ENCODE measurements at regions not wholly inside any gene's neighbourhood (a gene's known extent, or its start where the extent isn't known, plus 50 kb on each side); places are given as distances from the start of the nearest gene placed in this dataset.

GRCh38 chr4:129490516-129490915 lies 394.6 kb downstream of the C4orf33 start:
- peak in 8 of 11 donors; percentile 3 to 39 (median 12) for DNase-seq (ENCODE audit: extremely low read depth in 1 of 11, low read depth in 9 of 11, low spot score in 4 of 11)

- no peak for DNase-seq (ENCODE audit: extremely low read depth in 1 of 11, low read depth in 9 of 11, low spot score in 4 of 11)
These were observed 402.7 kb downstream of the C4orf33 start for GRCh38 chr4:129498626-129499025.

DNA sequence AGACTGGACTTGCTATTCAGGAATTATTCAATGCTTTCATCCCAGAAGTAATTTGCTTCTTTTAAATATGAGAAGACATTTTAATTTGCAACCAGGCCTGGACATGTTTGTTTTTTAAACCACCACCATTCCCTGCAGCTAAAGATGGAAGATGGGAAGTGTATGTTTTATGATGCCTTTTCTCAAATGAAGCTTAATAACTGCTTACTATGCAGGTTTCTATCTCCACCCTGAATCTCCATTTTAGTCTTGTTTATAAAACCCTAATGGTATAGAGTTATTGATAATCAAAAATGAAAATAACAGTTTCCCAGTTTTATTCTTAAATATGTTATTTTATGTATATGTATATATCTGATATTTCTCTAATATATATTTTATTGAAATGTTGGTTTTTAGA lies 418.9 kb downstream of the C4orf33 start:
- DNase-seq (ENCODE audit: extremely low read depth in 1 of 11, low read depth in 9 of 11, low spot score in 4 of 11), result no peak

DNA sequence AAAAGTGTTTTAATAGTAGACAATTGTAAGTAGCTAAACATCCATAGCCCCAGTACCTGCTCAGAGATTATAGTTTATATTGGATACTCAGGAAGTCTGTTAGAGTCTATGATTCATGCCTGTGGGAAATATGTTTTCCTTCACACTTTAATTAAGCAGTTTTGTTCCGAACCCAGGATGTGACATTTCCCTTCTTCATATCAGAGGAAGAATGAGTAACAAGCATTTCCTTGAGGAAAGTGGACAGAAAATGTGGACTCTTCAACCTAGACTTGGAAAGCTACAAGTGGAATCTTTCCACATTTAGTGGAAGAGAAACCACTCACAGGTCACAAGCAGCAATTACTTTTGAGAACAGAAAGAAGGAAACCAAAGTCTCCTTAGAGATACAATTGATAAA lies 419.4 kb downstream of the C4orf33 start:
- no peak for DNase-seq (ENCODE audit: extremely low read depth in 1 of 11, low read depth in 9 of 11, low spot score in 4 of 11)

DNA sequence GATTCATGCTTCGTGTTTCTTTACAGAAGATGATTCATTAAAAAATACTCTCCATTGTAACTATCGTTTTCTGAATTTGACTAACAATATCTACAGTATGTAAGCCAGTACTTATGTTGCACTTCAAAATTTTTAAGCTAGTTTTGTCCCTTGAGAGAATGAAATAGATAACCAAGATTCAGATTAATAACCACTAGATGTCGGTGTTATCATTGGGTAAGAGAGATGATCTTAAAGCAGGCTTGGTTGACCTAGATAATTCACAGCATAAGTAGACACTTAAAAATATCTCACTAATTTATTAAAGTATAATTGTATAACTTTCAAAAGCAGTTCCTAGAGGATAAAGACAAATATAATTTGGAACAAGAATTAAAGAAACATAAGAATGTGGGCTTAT lies 430.9 kb downstream of the C4orf33 start:
- no peak for DNase-seq (ENCODE audit: extremely low read depth in 1 of 11, low read depth in 9 of 11, low spot score in 4 of 11)

DNA sequence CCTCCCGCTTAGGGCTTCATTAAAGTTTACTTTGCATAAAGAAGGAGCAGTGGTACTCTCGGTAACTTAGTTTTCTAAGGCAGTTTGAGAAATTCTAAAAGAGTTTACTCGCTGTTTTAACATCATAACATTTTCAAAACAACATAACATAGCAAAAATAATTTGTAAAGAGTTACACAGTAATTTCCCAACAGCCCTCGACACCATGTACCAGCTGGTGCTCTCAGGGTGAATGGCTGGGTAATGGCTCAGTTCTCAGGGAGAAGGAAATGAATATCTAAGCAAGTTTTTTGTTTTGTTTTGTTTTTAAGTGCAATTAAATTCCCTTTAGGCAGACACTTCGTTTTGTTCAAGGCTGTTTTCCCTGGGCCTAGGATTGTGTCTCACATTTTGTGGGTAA lies 435.3 kb downstream of the C4orf33 start:
- DNase-seq (ENCODE audit: extremely low read depth in 1 of 11, low read depth in 9 of 11, low spot score in 4 of 11), result no peak

DNA sequence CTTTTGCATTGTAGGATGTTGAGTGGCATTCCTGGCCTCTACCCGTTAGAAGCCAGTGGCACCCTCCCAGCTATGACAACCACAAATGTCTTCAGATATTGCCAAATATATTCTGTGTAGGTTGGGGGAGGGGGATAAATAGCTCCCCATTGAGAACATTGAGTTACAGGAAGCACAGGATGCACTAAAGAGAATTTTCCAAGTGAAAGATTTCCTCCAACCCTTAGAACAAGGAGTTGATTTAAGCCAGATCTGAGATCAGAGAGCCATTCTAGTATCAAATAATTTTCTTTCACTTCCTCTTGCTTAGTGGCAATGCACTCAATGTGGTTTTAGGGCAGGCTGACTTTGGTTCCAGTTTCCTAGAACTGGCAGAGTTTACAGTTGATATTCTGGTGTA lies 436.6 kb downstream of the C4orf33 start:
- no peak for DNase-seq (ENCODE audit: extremely low read depth in 1 of 11, low read depth in 9 of 11, low spot score in 4 of 11)

- DNase-seq (ENCODE audit: extremely low read depth in 1 of 11, low read depth in 9 of 11, low spot score in 4 of 11), result no peak
These were observed 447.3 kb downstream of the C4orf33 start for GRCh38 chr4:129543299-129543698.

DNA sequence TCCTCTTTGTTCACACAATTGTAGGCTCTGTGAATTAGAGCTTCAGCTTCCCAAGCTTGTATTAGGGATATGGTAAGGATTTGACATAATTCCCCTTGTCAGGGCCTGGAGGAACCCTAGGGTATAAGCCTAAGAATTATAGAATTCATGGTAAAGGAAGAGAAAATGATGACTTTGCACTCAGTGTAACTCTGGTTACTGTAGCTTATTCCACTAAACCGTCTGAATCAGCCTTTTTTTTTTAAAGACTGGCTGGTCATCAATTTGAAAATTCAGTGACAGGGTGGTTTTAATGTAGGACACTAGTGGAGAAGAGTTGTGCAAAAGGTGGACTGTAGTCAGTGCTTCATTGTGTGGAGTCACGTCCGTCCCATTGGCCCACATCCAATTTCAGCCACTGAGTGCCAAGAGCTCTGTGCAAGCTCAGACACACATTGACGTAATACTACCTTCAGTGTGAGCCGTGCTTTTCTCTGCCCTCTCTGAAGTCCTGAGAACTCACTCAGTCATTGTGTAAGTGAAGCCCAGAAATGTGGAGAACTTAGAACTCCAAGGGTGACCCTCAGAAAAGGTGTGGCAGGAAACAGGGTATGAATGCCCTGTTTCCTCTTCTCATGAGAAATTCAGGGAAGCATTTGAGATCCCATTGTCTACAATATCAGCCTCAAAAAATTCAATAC lies 449.8 kb downstream of the C4orf33 start:
- peak in 9 of 11 donors; percentile 2 to 31 (median 10) for DNase-seq (ENCODE audit: extremely low read depth in 1 of 11, low read depth in 9 of 11, low spot score in 4 of 11)

DNA sequence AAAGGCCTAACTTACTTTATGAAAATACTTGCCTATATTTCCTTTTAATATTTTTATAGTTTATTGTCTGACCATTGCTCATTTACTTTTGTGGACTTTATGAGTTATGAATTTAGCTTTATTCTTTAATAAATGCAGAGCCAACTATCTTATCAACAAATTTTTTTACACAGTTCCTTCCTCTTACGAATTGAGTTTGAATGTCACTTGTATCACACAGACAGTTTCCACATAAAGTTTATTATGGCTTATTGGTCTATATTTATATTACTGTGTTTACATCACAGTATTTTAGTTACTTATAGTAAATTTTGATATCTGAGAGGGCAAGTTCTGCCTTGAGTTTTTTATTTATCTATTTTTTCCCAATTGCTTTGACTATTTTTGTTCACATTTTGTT lies 450.6 kb downstream of the C4orf33 start:
- DNase-seq (ENCODE audit: extremely low read depth in 1 of 11, low read depth in 9 of 11, low spot score in 4 of 11), result no peak

DNA sequence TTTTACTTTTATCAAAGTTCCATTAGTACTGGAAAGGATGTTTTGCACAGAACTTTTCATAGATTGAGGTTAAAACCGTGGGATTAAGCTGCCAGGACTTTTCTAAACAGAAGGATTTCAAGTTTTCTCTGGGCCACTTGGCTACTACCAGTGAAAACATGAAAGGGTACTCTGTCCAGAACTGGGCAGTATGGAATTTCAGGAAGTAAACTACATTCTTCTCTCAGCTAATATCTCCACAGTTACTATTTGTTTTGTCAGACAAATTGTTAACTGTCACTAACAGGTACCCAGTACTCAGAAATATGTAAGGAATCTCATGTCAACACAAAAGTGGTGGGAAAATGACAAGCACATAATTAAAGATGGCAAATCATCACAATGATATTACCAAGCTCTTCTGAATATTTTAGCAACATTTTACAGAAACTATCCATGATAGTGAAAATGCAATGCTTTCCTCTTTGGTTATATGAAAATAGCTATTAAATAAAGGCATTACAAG lies 454.4 kb downstream of the C4orf33 start:
- no peak for DNase-seq (ENCODE audit: extremely low read depth in 1 of 11, low read depth in 9 of 11, low spot score in 4 of 11)

GRCh38 chr4:129561280-129561679 lies 465.3 kb downstream of the C4orf33 start:
- no peak for DNase-seq (ENCODE audit: extremely low read depth in 1 of 11, low read depth in 9 of 11, low spot score in 4 of 11)

DNA sequence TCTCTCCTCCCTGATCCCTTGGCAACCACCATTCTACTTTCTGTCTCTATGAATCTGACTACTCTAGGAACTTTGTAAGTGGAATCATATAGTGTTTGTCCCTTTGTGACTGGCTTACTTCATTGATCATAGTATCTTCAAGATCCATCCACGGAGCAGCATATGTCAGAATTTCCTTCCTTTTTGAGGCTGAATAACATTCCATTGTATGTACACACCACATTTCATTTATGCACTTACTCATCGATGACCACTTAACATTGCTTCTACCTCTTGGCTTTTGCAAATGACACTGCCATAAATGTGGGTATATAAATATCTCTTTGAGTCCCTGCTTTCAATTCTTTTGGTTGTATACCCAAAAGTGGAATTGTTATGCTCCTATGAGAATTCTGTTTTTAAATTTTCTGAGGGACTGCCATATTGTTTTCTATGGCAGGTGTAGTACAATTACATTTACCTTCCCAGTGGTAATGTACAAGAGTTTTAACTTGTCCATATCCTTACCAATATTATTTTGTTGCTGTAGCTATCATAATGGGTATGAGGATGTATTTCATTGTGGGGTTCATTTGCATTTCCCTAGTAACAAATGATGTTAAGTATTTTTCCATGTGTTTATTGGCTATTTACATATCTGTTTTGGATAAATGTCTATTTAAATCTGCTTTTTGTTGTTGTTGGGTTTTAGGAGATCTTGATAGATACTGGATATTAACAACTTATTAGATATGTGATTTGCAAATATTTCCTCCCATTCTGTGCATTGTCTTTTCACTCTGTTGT lies 466.1 kb downstream of the C4orf33 start:
- no peak for DNase-seq (ENCODE audit: extremely low read depth in 1 of 11, low read depth in 9 of 11, low spot score in 4 of 11)

DNA sequence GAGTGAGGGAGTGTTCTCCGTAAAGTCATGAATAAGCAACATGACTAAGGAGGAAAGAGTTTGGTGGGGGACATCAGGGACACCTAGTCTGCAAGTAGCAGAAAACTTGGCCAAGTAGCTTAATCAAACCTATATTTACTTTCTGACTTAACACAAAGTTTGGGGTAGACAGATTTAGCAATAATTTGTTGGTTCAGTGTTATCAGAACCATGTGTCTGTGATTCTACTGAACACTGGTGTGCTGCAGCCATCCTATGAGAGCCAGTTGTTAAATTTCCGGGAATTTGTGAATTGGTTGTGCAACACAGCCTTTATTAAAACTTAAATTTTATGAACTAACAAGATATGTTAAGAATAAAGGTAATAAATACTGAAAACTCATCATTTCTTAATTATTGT lies 469.3 kb downstream of the C4orf33 start:
- DNase-seq (ENCODE audit: extremely low read depth in 1 of 11, low read depth in 9 of 11, low spot score in 4 of 11), result no peak

DNA sequence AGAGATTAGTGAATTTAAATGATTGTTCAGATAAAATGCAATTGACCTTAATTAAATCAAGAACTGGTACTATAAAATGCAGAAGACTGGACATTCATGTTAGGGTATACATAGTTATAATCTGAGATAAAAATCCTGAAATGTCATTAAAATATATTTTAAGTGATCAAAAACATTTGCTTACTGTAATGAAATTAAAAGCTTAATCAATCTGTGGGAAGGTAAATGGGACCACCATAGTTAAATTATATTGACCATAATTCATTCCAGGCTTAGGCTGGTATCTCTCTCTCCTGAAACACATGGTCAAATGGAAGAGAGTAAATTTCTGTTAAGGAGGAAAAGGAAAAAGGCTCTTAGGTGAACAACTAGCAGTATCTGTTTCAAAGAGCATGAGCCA lies 474.4 kb downstream of the C4orf33 start:
- DNase-seq (ENCODE audit: extremely low read depth in 1 of 11, low read depth in 9 of 11, low spot score in 4 of 11), result no peak

GRCh38 chr4:129578336-129578735 lies 482.4 kb downstream of the C4orf33 start:
- no peak for DNase-seq (ENCODE audit: extremely low read depth in 1 of 11, low read depth in 9 of 11, low spot score in 4 of 11)

DNA sequence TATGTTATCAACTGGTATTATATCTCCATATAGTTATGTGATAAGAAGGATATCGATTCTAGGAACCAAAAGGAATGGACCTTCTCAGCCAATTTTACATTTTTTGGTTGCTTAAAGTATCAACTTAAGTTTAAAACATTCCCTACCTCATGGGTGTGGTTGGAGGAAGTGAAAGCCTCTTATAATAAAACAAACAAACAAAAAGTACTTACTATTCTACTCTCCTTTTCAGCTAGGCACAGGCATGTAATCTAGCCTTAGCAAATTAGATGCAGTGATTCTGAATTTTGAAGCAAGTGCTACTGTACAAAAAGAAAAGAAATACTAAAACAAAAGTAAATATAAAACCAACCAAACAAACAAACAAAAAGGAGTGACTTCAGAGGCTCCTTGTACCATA lies 485.4 kb downstream of the C4orf33 start:
- DNase-seq (ENCODE audit: extremely low read depth in 1 of 11, low read depth in 9 of 11, low spot score in 4 of 11), result no peak

- no peak for DNase-seq (ENCODE audit: extremely low read depth in 1 of 11, low read depth in 9 of 11, low spot score in 4 of 11)
These were observed 487.9 kb downstream of the C4orf33 start for GRCh38 chr4:129583868-129584267.

DNA sequence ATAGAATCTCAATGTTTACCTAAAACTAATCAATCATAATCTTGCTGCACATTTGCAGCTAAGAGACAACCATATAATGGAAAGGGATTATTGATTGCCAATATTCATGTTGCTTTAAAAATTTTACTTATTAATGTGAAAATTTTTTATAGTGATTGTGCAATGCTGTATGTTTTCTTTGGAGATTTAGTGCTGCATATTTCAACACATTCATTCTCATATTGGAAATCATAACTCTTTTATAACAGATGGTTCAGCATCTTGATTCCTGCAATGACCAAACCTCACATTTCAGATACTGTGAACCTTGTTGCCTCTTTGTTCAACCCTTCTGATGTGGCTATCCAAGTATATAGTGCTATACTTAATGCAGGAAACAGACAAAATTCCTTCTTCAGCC lies 502.6 kb downstream of the C4orf33 start:
- DNase-seq (ENCODE audit: extremely low read depth in 1 of 11, low read depth in 9 of 11, low spot score in 4 of 11), result no peak

DNA sequence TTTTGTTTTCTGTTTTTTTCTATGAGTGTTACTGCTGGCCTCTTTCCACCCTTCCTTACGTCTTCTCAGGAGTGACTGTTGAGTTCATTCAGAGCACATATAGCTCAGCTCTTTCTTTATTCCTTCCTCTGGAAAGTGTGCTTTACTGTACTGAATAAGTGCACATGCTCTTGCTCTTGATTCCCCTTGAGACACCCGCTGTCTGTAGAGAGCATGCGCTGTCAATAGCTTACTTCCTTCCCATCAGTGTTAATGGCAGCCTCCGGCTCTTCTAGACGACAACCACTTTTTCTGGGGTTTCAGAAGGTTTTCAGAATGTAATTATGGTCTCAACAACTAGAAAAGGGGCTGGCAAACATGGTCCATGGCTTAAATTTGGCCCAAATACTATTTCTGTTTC lies 504.9 kb downstream of the C4orf33 start:
- no peak for DNase-seq (ENCODE audit: extremely low read depth in 1 of 11, low read depth in 9 of 11, low spot score in 4 of 11)

DNA sequence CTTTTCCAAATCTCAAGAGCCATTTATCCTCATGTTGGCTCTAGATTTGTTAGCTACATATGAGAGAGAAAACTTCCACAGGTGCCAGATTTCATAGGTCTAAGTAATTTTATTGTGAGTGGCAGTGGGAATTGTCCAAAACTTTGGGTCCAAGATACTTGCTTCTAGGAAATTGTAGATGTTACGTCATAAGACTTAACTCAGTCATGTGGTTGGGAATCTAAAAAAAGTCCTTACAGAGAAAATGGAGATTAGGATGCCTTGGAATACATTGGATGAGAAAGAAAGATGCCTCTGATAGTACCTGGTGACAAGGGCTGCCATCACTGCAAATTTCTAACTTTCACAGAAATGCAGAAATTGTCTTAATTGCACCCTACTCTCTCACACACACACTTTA lies 506.5 kb downstream of the C4orf33 start:
- no peak for DNase-seq (ENCODE audit: extremely low read depth in 1 of 11, low read depth in 9 of 11, low spot score in 4 of 11)

All from renal cortex interstitium (tissue), 11 donors.